GM20000 (cell line): ENCODE measurements at regions not wholly inside any gene's neighbourhood (a gene's known extent, or its start where the extent isn't known, plus 50 kb on each side); places are given as distances from the start of the nearest gene placed in this dataset.

Experiments
- DNase-seq: peaks from one replicate; pipeline ENCODE4 v3.0.0; 2012; ENCODE audit warnings: low spot score
- CTCF ChIP-seq: IDR thresholded peaks from 2 replicates; pipeline ENCODE4 v1.5.1; 2012; ENCODE audit warnings: mild to moderate bottlenecking, control low read depth; ENCODE audit errors: extremely low read depth, missing control alignments

- no peak for TF ChIP-seq CTCF
- no peak for DNase-seq
Measured at GRCh38 chr4:79177388-79177787, 148.5 kb downstream of the NAA11 start.

- TF ChIP-seq CTCF, result no peak
- no peak for DNase-seq
Measured at GRCh38 chr4:79176351-79176750, 149.5 kb downstream of the NAA11 start.

- TF ChIP-seq CTCF, result no peak
- no peak for DNase-seq
Measured at GRCh38 chr4:79175716-79176115, 150.1 kb downstream of the NAA11 start.

GRCh38 chr4:79174490-79175252 lies 151.2 kb downstream of the NAA11 start:
- no peak for TF ChIP-seq CTCF
- DNase-seq, result no peak

GRCh38 chr4:79173186-79173585 lies 152.7 kb downstream of the NAA11 start:
- DNase-seq, result no peak
- no peak for TF ChIP-seq CTCF

- no peak for TF ChIP-seq CTCF
- DNase-seq, result no peak
Measured at GRCh38 chr4:79170077-79170476, 155.8 kb downstream of the NAA11 start.

GRCh38 chr4:79164907-79165610 lies 160.8 kb downstream of the NAA11 start:
- no peak for TF ChIP-seq CTCF
- no peak for DNase-seq
